Hematopoietic multipotent progenitor cell treated with erythropoietin and hydrocortisone succinate and interleukin-3 and kit ligand, for 4 days (in vitro differentiated cells): ENCODE measurements at regions not wholly inside any gene's neighbourhood (a gene's known extent, or its start where the extent isn't known, plus 50 kb on each side); places are given as distances from the start of the nearest gene placed in this dataset.

Experiments used
- DNase-seq: peaks from one replicate; pipeline ENCODE4 v3.0.0-alpha.2; 2015

- DNase-seq, result no peak
Measured at GRCh38 chr10:21077681-21078080, 180.6 kb upstream of the NEBL start.

- DNase-seq, result no peak
Measured at GRCh38 chr10:21076381-21076780, 179.3 kb upstream of the NEBL start.

GRCh38 chr10:21075880-21076279 lies 178.8 kb upstream of the NEBL start:
- DNase-seq, result no peak

GRCh38 chr10:21071001-21071673 lies 174.0 kb upstream of the NEBL start:
- DNase-seq, result no peak

- no peak for DNase-seq
Measured at GRCh38 chr10:21069929-21070700, 173.0 kb upstream of the NEBL start.

GRCh38 chr10:21069278-21069677 lies 172.2 kb upstream of the NEBL start:
- no peak for DNase-seq

GRCh38 chr10:21068026-21068656 lies 171.0 kb upstream of the NEBL start:
- DNase-seq, result no peak

- DNase-seq, result no peak
Measured at GRCh38 chr10:21065621-21066248, 168.6 kb upstream of the NEBL start.

- no peak for DNase-seq
Measured at GRCh38 chr10:21061982-21062381, 164.9 kb upstream of the NEBL start.

- no peak for DNase-seq
Measured at GRCh38 chr10:21061184-21061583, 164.1 kb upstream of the NEBL start.

- no peak for DNase-seq
Measured at GRCh38 chr10:21060626-21061025, 163.5 kb upstream of the NEBL start.

GRCh38 chr10:21057989-21058388 lies 160.9 kb upstream of the NEBL start:
- no peak for DNase-seq

GRCh38 chr10:21057436-21057835 lies 160.3 kb upstream of the NEBL start:
- DNase-seq, result no peak

GRCh38 chr10:21056461-21056860 lies 159.3 kb upstream of the NEBL start:
- no peak for DNase-seq

- no peak for DNase-seq
Measured at GRCh38 chr10:21055339-21056135, 158.4 kb upstream of the NEBL start.

GRCh38 chr10:21053953-21054690 lies 157.0 kb upstream of the NEBL start:
- DNase-seq, result no peak

GRCh38 chr10:21052709-21053104 lies 155.6 kb upstream of the NEBL start:
- no peak for DNase-seq

- DNase-seq, result no peak
Measured at GRCh38 chr10:21052072-21052708, 155.1 kb upstream of the NEBL start.

- DNase-seq, result no peak
Measured at GRCh38 chr10:21049482-21049881, 152.4 kb upstream of the NEBL start.

- no peak for DNase-seq
Measured at GRCh38 chr10:21048068-21048467, 151.0 kb upstream of the NEBL start.

GRCh38 chr10:21047511-21047910 lies 150.4 kb upstream of the NEBL start:
- no peak for DNase-seq

GRCh38 chr10:21047096-21047495 lies 150.0 kb upstream of the NEBL start:
- no peak for DNase-seq
